GM20000 (cell line): ENCODE measurements at regions not wholly inside any gene's neighbourhood (a gene's known extent, or its start where the extent isn't known, plus 50 kb on each side); places are given as distances from the start of the nearest gene placed in this dataset.

Source experiments
- DNase-seq: peaks from one replicate; pipeline ENCODE4 v3.0.0; 2012; ENCODE audit warnings: low spot score
- CTCF ChIP-seq: IDR thresholded peaks from 2 replicates; pipeline ENCODE4 v1.5.1; 2012; ENCODE audit warnings: mild to moderate bottlenecking, control low read depth; ENCODE audit errors: extremely low read depth, missing control alignments

- TF ChIP-seq CTCF: no peak
- DNase-seq: no peak
These were observed 111.6 kb upstream of the SLC6A6 start for GRCh38 chr3:14290631-14291385.

GRCh38 chr3:14295037-14295436 is 107.4 kb upstream of the SLC6A6 start:
- DNase-seq: no peak
- no peak for TF ChIP-seq CTCF

- no peak for TF ChIP-seq CTCF
- no peak for DNase-seq
These were observed 106.6 kb upstream of the SLC6A6 start for GRCh38 chr3:14295801-14296200.

GRCh38 chr3:14297305-14297704 is 105.1 kb upstream of the SLC6A6 start:
- no peak for TF ChIP-seq CTCF
- DNase-seq: no peak

GRCh38 chr3:14297784-14298236 is 104.6 kb upstream of the SLC6A6 start:
- TF ChIP-seq CTCF: no peak
- no peak for DNase-seq

- DNase-seq: no peak
- TF ChIP-seq CTCF: no peak
These were observed 104.0 kb upstream of the SLC6A6 start for GRCh38 chr3:14298442-14298841.

- no peak for DNase-seq
- no peak for TF ChIP-seq CTCF
These were observed 103.3 kb upstream of the SLC6A6 start for GRCh38 chr3:14298991-14299555.
